ENCODE measurements at regions not wholly inside any gene's neighbourhood (a gene's known extent, or its start where the extent isn't known, plus 50 kb on each side); places are given as distances from the start of the nearest gene placed in this dataset.

GRCh38 chr1:82279241-82279640 is 478.5 kb downstream of the ADGRL2 start:
- CTCF ChIA-PET = no interaction called here
- DNase-seq = no peak
- TF ChIP-seq CTCF (IDR thresholded peaks at IDR 0.05; ENCODE audit: unreplicated experiment) = no peak
- no peaks in the 10 kb centered on the region for H3K9me3 Mint-ChIP-seq (ENCODE audit: low read depth, unreplicated experiment)
- no peaks in the 10 kb centered on the region for H3K36me3 Mint-ChIP-seq (ENCODE audit: insufficient read depth, unreplicated experiment)
- H3K4me3 Mint-ChIP-seq (ENCODE audit: low read depth, unreplicated experiment) = no peak overlapping the region
- H3K27ac Mint-ChIP-seq (ENCODE audit: unreplicated experiment) = no peak overlapping the region
- intact Hi-C loops (cut with micrococcal nuclease; ENCODE audit: unreplicated experiment) = no loop called here
- BruUV-seq (replicated peaks) = no TSS peak
- no peaks in the 10 kb centered on the region for H3K27me3 Mint-ChIP-seq (ENCODE audit: unreplicated experiment)
- H3K4me1 Mint-ChIP-seq (ENCODE audit: low read depth, unreplicated experiment) = no peaks in the 10 kb centered on the region

DNA sequence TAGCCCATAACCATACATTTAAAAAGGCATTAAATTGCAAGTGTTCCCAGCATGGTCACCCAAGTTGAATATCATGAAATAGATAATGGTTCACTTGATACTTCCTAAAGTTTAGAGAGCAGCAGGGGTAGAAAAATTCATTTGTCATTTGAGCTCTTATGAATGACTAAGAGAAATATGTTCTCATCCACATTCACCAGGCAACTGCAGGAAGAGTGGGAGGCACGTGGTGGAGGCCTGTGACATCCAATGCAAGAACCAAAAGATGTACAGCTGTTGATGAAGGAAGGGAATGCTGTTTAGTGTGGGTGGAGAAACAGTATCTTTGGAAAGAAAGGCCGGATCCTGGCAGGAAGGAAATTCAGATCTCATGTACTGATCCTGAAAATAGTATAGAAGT is 473.1 kb downstream of the ADGRL2 start:
- H3K4me1 Mint-ChIP-seq (ENCODE audit: low read depth, unreplicated experiment) = no peaks in the 10 kb centered on the region
- no peak for DNase-seq
- H3K4me3 Mint-ChIP-seq (ENCODE audit: low read depth, unreplicated experiment) = no peak overlapping the region
- CTCF ChIA-PET = no interaction called here
- no peaks in the 10 kb centered on the region for H3K27me3 Mint-ChIP-seq (ENCODE audit: unreplicated experiment)
- H3K27ac Mint-ChIP-seq (ENCODE audit: unreplicated experiment) = no peak overlapping the region
- no peaks in the 10 kb centered on the region for H3K36me3 Mint-ChIP-seq (ENCODE audit: insufficient read depth, unreplicated experiment)
- intact Hi-C loops (cut with micrococcal nuclease; ENCODE audit: unreplicated experiment) = no loop called here
- peaks cover 4% of the 10 kb centered on the region for H3K9me3 Mint-ChIP-seq (ENCODE audit: low read depth, unreplicated experiment)
- BruUV-seq (replicated peaks) = no TSS peak
- no peak for TF ChIP-seq CTCF (IDR thresholded peaks at IDR 0.05; ENCODE audit: unreplicated experiment)

DNA sequence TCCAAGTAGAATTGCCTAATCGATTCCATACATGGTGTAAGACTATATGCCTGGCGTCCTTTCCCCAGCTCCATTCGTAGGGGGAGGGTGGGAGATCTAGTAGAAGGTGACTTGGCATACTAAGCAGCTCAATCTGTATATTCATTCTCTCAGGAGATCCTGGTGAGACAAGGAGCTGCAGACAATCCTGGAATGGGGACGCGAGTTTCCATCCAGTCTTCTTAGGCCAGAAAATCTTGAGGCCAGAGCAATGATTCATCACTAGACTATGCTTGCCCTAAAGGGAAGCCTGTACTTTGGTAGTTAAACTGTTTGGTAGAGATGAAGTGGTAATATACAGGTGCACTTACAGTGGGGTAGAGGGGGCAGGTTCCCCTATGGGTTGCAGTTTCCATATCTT is 468.7 kb downstream of the ADGRL2 start:
- no peak overlapping the region for H3K27ac Mint-ChIP-seq (ENCODE audit: unreplicated experiment)
- CTCF ChIA-PET = no interaction called here

DNA sequence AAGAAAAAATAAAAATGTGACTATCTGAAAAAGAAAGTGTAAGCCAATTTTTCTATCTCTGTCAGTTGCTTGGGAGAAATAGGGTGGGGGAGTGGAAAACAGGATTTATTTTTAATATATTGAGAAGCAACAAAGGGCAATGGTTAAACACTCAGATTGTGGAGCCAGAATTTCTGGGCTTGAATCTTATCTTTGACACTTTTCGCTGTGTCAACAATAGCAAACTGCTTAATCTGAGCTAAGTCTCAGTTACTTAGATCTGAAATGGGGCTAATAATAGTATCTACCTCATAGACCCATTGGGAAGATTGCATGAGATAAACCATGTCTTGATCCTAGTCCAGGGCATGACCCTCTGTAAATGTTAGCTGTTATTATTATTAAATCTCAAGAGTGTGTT is 468.1 kb downstream of the ADGRL2 start:
- H3K4me1 Mint-ChIP-seq (ENCODE audit: low read depth, unreplicated experiment) = no peaks in the 10 kb centered on the region
- no peak overlapping the region for H3K4me3 Mint-ChIP-seq (ENCODE audit: low read depth, unreplicated experiment)
- no peaks in the 10 kb centered on the region for H3K36me3 Mint-ChIP-seq (ENCODE audit: insufficient read depth, unreplicated experiment)
- no peak overlapping the region for H3K27ac Mint-ChIP-seq (ENCODE audit: unreplicated experiment)
- intact Hi-C loops (cut with micrococcal nuclease; ENCODE audit: unreplicated experiment) = no loop called here
- TF ChIP-seq CTCF (IDR thresholded peaks at IDR 0.05; ENCODE audit: unreplicated experiment) = no peak
- H3K27me3 Mint-ChIP-seq (ENCODE audit: unreplicated experiment) = no peaks in the 10 kb centered on the region
- no peak for DNase-seq
- CTCF ChIA-PET = no interaction called here
- no TSS peak for BruUV-seq (replicated peaks)
- peaks cover 4% of the 10 kb centered on the region for H3K9me3 Mint-ChIP-seq (ENCODE audit: low read depth, unreplicated experiment)

More for the DNA sequence above, 468.7 kb downstream of the ADGRL2 start:
- no peaks in the 10 kb centered on the region for H3K36me3 Mint-ChIP-seq (ENCODE audit: insufficient read depth, unreplicated experiment)
- H3K4me1 Mint-ChIP-seq (ENCODE audit: low read depth, unreplicated experiment) = no peaks in the 10 kb centered on the region
- BruUV-seq (replicated peaks) = no TSS peak
- no peak overlapping the region for H3K4me3 Mint-ChIP-seq (ENCODE audit: low read depth, unreplicated experiment)
- peaks cover 4% of the 10 kb centered on the region for H3K9me3 Mint-ChIP-seq (ENCODE audit: low read depth, unreplicated experiment)
- intact Hi-C loops (cut with micrococcal nuclease; ENCODE audit: unreplicated experiment) = no loop called here
- no peak for TF ChIP-seq CTCF (IDR thresholded peaks at IDR 0.05; ENCODE audit: unreplicated experiment)
- no peaks in the 10 kb centered on the region for H3K27me3 Mint-ChIP-seq (ENCODE audit: unreplicated experiment)
- DNase-seq = no peak

DNA sequence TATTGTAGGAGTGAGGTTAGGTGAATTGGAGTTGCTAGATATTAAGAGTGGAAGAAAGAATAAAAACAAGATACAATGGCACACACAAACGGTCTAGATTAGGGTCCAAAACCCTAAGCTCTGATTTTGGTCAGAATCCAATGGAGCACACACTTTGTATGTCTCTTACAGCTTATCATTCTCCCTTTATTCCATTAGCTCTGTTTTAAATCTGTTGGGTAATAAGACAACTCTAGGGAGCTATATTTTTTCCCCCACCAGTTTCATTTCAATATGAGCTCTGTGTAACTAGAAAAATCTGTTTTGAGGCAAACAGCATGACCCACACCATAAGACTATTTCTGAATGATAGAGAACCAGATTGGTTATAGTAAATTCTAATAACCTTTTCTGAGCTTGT is 465.6 kb downstream of the ADGRL2 start:
- DNase-seq = no peak
- Mint-ChIP-seq H3K27me3 (ENCODE audit: unreplicated experiment) (no peaks in the 10 kb centered on the region), H3K9me3 (ENCODE audit: low read depth, unreplicated experiment) (peaks cover 4% of the 10 kb centered on the region), H3K27ac (ENCODE audit: unreplicated experiment) (no peak overlapping the region), H3K4me1 (ENCODE audit: low read depth, unreplicated experiment) (no peaks in the 10 kb centered on the region), H3K36me3 (ENCODE audit: insufficient read depth, unreplicated experiment) (no peaks in the 10 kb centered on the region), H3K4me3 (ENCODE audit: low read depth, unreplicated experiment) (no peak overlapping the region)
- CTCF ChIA-PET = interaction anchor here (0.6 kb wide), 1 partner anchor 137 kb away, joined by 3 read pairs; no protein-coding TSS in a partner anchor
- no TSS peak for BruUV-seq (replicated peaks)
- TF ChIP-seq CTCF (IDR thresholded peaks at IDR 0.05; ENCODE audit: unreplicated experiment) = no peak
- intact Hi-C loops (cut with micrococcal nuclease; ENCODE audit: unreplicated experiment) = no loop called here
